GM12865 (cell line): ENCODE measurements at regions not wholly inside any gene's neighbourhood (a gene's known extent, or its start where the extent isn't known, plus 50 kb on each side); places are given as distances from the start of the nearest gene placed in this dataset.
"Not testable (repeated sequence)": the region's sequence is repeated elsewhere in the genome, so short reads cannot be mapped to it uniquely, and the experiment has no call there.

Experiments
- DNase-seq: peaks from one replicate; pipeline ENCODE4 v3.0.0; 2010; ENCODE audit warnings: low read depth
- H3K4me3 ChIP-seq: 2 replicates; pipeline ENCODE4 v1.5.1; 2011; ENCODE audit warnings: mild to moderate bottlenecking, low read depth, low read length, control low read depth
- TF ChIP-seq, protein P1 (sequence below): IDR thresholded peaks from 2 replicates; pipeline ENCODE4 v1.5.1; 2011; ENCODE audit warnings: low read length, control low read depth, low read depth, inconsistent platforms; ENCODE audit not compliant: insufficient read depth; ENCODE audit errors: missing control alignments

DNA sequence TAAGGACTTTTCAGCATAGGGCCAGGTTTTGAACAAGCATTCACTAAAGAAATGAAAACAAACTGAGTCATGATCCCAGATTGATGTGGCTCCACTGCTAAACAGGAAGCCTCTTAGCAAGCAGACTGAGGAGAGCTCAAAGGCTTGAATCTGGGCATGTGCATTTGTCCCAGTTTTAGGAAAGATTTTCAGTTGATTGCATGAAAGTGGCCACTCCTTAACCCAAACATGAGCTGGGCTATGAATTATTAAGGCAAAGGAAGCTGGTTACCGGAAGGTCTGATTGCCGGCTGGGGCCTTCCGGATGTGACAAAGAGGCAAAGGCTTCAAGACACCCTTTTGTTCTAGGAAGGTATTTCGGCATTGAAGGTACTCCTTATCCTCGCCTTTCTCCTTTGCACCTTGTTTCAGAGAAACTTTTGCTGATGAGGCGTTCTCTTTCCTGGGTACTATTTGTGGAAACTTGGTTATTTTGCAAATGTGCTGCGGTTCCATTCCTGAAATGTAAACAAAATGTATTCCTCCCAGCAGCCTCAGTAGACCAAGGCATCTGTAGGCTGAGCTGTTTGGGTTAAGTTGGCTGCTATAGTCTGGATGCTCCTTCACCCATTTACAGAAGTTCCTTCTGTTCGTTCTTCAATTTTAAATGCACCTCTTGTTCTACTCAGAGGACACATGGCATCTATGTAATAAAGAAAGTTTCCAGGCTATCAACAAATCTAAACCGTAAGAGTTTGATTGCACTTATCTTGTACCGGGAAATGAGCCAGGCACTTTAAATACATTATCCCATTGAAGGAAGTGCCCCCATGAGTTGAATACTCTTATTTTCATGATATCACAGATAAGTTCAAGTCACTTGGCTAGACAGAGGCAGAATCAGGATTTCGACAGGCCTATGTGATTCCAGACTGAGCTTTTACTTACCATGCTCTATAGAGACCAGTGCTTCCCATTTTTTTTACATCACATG, 115.6 kb upstream of the METAP2 start:
- DNase-seq: no peak
- H3K4me3 ChIP-seq: no peak overlapping the region
- TF ChIP-seq, protein P1, sequence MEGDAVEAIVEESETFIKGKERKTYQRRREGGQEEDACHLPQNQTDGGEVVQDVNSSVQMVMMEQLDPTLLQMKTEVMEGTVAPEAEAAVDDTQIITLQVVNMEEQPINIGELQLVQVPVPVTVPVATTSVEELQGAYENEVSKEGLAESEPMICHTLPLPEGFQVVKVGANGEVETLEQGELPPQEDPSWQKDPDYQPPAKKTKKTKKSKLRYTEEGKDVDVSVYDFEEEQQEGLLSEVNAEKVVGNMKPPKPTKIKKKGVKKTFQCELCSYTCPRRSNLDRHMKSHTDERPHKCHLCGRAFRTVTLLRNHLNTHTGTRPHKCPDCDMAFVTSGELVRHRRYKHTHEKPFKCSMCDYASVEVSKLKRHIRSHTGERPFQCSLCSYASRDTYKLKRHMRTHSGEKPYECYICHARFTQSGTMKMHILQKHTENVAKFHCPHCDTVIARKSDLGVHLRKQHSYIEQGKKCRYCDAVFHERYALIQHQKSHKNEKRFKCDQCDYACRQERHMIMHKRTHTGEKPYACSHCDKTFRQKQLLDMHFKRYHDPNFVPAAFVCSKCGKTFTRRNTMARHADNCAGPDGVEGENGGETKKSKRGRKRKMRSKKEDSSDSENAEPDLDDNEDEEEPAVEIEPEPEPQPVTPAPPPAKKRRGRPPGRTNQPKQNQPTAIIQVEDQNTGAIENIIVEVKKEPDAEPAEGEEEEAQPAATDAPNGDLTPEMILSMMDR: no peak

DNA sequence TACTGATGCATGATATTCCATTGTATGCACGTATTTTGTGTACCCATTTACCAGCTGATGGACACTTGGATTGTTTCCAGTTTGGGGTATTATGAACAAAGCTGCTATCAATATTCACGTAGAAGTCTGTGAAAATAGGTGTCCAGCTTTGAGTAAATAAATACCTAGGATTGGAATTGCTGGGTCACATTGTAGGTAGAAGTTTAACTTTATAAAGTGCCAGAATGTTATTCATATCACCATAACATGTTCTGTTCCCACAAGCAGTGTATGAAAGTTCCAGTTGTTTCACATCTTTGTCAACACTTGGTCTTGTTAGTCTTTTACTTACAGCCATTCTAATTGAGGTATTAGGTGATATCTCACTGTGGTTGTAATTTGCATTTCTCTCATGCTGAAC, 108.0 kb upstream of the METAP2 start:
- TF ChIP-seq, protein P1: no peak
- no peak overlapping the region for H3K4me3 ChIP-seq
- DNase-seq: no peak

DNA sequence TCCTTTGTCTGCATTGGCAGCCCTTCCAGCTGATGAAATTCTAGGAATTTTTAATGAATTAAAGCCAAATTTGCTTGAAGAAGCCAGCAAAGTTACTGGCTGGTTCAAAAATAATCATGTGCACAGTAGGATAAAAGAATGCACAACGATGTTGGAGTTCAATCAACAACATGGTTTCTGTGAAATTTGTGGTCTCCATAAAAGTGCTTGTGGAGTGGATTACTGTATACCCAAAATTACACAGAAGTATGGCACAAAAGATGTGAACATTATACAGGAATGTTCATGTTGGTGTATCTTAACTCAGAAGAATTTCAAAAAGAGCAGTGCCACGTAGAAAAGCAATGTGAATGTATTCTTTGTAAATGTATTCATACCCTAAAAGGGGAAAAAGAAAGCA, 105.0 kb upstream of the METAP2 start:
- DNase-seq: no peak
- no peak overlapping the region for H3K4me3 ChIP-seq
- TF ChIP-seq, protein P1: no peak

DNA sequence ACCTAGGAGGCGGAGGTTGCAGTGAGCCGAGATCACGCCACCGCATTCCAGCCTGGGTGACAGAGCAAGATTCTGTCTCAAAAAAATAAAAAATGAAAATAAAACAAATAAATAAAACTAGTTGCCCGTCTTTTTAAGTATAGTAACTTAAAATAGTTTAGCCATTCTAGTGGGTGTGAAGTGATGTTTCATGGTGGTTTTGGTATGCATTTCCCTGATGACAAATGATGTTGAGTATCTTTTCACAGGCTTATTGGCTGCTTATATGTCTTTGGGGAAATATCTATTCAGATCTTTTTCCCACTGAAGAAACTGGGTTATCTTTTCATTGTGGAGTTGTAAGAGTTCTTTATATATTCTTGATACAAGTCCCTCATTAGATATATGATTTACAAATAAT, 102.4 kb upstream of the METAP2 start:
- no peak for DNase-seq
- H3K4me3 ChIP-seq: no peak overlapping the region
- TF ChIP-seq, protein P1: no peak

DNA sequence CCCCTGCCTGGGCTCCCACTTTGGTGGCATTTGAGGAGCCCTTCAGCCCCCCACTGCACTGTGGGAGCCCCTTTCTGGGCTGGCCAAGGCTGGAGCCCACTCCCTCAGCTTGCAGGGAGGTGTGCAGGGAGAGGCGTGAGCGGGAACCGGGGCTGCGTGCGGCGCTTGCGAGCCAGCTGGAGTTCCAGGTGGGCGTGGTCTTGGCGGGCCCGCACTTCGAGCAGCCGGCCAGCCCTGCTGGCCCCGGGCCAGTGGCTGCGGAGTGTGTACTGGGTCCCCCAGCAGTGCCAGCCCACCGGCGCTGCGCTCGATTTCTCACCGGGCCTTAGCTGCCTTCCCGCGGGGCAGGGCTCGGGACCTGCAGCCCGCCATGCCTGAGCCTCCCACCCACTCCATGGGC, 94.5 kb upstream of the METAP2 start:
- not testable (repeated sequence) for DNase-seq, H3K4me3 ChIP-seq

DNA sequence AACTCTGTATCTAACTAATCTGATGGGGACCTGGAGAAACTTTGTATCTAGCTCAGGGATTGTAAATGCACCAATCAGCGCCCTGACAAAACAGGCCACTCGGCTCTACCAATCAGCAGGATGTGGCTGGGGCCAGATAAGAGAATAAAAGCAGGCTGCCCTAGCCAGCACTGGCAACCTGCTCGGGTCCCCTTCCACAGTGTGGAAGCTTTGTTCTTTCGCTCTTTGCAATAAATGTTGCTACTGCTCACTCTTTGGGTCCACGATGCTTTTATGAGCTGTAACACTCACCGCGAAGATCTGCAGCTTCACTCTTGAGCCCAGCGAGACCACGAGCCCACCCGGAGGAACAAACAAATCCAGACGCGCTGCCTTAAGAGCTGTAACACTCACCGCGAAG, 93.6 kb upstream of the METAP2 start:
- not testable (repeated sequence) for H3K4me3 ChIP-seq, DNase-seq

DNA sequence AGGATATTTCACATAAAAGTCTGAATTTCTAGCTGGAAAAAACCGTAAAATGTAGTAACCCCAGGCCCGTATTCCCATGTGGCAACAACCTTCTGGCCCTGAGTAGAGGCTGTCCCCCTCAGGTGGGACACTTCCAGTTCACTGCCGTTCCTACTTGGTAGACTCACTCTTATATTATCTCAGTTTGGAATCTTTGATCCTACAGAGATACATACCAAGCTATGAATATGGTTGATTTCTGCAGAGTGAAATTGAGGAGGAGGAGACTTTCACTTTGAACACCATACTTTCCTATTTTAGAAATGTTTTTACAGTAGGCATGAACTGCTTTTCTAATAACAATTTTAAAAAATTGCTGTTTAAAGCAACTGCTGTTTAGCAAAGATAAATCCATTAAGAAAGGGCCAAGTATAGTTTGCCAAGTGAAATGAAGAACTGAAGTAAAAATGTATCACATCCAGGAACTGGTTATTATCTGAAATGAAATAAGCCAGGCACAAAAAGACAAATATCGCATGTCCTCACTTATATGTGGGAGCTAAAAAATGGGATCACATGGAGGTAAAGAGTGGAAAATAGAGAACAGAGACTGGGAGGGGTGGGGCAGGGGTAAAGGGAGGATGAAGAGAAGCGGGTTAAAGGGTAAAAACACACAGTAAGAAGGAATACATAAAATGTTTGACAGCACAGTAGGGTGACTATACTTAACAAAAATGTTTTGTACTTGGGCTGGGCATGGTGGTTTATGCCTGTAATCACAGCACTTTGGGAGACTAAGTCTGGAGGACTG, 92.8 kb upstream of the METAP2 start:
- no peak for DNase-seq
- TF ChIP-seq, protein P1: no peak

DNA sequence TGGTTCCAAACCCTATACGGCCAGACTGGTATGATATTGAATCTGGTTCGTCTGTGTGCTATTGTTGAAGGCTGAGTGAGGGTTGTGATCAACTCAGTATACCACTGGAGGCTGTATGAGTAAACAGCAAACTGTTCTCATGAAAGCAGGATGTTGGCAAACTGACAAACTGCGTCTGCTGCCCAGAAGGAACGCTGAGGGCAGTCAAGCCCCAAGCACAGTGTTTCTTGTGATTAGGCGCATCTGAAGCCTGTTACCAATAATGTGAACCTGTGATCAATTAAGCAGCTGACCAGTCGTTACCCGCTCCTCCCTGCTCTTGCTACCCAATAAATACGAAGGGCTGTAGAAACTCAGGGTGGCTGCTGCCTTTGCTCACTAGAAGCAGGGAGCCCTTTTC, 90.0 kb upstream of the METAP2 start:
- H3K4me3 ChIP-seq, DNase-seq: not testable (repeated sequence)

More for the DNA sequence above, 92.8 kb upstream of the METAP2 start:
- H3K4me3 ChIP-seq: no peak overlapping the region
